SKM-1 (cell line): ENCODE measurements at regions not wholly inside any gene's neighbourhood (a gene's known extent, or its start where the extent isn't known, plus 50 kb on each side); places are given as distances from the start of the nearest gene placed in this dataset.
"Not testable (repeated sequence)": the region's sequence is repeated elsewhere in the genome, so short reads cannot be mapped to it uniquely, and the experiment has no call there.

Experiments
- DNase-seq: peaks from one replicate; lab custom pipeline; 2025; ENCODE audit not compliant: unreplicated experiment; lab: John Stamatoyannopoulos, UW

- DNase-seq, result no peak
Observed at GRCh38 chr1:80629304-80629837, 1171.4 kb upstream of the ADGRL2 start.

DNA sequence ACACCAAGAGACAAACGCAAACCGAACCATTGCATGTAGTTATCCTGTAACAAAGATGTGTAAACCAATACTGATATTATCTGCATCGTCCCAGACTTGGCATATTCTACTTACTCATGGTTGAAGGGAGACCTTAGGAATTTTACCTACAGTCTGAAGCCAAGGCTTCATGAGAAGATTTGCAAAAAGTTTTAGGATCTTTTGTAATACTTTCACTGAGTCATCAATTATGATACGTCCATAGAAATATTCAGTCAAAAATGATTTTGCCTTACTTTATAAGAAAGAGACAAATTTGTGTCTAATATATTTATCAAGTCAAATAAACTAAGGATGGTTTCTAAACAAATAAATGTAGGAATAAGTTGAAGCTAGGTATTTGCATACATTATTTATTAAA, 1176.1 kb upstream of the ADGRL2 start:
- no peak for DNase-seq

GRCh38 chr1:80607064-80607463, 1193.7 kb upstream of the ADGRL2 start:
- no peak for DNase-seq

- no peak for DNase-seq
Observed at GRCh38 chr1:80594013-80594412, 1206.7 kb upstream of the ADGRL2 start.

GRCh38 chr1:80593197-80593596, 1207.5 kb upstream of the ADGRL2 start:
- DNase-seq, result no peak

GRCh38 chr1:80582980-80583379, 1217.8 kb upstream of the ADGRL2 start:
- no peak for DNase-seq

GRCh38 chr1:80579055-80579454, 1221.7 kb upstream of the ADGRL2 start:
- DNase-seq, result no peak

GRCh38 chr1:80566867-80567266, 1233.9 kb upstream of the ADGRL2 start:
- DNase-seq, result no peak

GRCh38 chr1:80566123-80566522, 1234.6 kb upstream of the ADGRL2 start:
- no peak for DNase-seq

GRCh38 chr1:80565406-80565805, 1235.3 kb upstream of the ADGRL2 start:
- no peak for DNase-seq

DNA sequence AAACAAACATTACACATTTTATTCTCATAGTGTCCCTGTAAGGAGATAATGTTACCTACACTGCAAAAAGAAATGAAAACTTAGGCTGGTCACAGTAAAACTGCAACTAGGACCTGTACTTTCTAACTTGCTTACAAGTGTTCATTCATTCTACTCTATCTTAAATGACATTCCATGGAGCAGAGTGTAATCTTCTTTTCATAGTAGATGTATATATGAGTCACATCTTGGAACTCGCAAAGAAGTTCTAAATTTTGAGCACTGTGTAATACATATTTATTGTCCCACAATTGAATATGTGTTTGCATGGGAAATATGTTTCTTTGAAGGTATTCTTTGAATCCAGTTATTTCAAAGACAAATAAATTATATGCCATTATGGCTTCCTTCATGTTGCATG, 1258.5 kb upstream of the ADGRL2 start:
- no peak for DNase-seq

- no peak for DNase-seq
Observed at GRCh38 chr1:80540596-80540995, 1260.1 kb upstream of the ADGRL2 start.

GRCh38 chr1:80540149-80540548, 1260.6 kb upstream of the ADGRL2 start:
- no peak for DNase-seq

- not testable (repeated sequence) for DNase-seq
Observed at GRCh38 chr1:80539298-80539697, 1261.4 kb upstream of the ADGRL2 start.

DNA sequence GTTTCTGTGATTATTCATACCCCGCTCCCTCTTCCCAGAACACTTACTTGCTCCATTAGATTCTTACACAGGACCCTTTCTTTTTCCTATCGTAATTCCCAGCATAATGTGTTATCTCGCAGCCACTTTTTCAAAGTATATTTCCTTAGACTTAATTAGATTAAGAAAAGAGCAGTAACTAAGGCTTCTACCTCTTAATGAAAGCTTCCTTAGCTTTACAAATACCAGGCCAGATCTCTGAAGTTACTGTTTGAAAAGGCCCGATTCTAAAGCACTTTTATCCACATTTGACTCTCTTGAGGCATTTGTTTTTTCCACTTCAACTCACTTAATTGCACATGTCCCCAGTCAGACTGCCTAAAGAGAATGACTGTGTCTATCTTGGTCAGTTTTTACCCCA, 1264.3 kb upstream of the ADGRL2 start:
- DNase-seq, result no peak

DNA sequence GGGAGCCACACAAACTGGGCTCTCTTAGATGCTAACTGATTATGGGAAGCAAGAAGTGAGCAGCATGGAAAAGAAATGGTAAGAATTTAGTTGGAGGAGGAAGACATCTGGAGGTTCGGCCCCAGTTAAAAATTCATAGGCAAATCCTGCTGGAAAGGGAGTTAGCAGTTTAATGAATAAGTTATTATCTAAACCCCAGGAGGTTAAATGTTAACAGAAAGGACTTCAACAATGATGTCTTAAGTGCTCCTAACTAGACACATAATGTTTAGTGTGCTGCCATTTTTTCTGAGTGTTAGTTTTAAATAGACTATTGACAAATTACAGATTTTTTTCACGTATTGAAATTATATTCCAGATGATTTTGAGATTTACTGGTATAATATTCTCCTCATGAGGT, 1265.3 kb upstream of the ADGRL2 start:
- no peak for DNase-seq

- DNase-seq, result no peak
Observed at GRCh38 chr1:80534606-80535360, 1266.0 kb upstream of the ADGRL2 start.

- no peak for DNase-seq
Observed at GRCh38 chr1:80533775-80534334, 1266.9 kb upstream of the ADGRL2 start.

DNA sequence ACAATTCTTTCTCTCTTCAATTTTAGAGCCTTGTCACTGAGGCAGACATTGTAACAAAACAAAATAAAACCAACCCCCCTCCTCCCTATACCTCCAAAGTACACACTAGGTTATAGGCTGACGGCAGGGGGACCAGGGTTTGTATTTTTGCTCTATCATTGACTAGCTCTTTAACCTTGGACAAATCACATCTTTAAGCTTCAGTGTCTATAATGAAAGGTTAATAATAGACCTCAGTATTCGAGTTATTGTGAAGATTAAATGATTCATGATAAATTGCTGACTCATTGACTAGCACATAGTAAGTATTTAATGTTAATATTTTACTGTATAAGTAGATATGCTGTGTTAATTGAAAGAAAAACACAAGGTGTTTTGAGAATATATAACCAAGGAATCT, 1267.6 kb upstream of the ADGRL2 start:
- no peak for DNase-seq

DNA sequence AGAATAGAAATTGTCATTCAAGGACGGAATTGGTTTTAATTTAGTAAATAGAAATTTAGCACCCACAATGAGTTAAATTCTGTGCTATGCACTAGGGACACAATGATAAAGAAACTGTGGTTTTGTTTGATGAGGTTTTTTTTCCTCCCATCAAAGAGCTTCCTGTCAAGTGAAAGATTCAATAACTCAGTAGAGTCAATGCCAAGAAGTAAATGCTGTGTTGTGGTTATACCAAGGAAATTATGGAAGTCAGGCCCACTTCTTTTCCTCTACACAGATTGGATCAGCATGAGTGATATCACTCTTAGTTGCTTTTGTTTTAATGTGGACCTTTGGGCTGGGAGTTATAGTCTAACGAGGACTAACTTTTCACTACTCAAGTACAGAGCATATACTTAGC, 1269.6 kb upstream of the ADGRL2 start:
- no peak for DNase-seq

DNA sequence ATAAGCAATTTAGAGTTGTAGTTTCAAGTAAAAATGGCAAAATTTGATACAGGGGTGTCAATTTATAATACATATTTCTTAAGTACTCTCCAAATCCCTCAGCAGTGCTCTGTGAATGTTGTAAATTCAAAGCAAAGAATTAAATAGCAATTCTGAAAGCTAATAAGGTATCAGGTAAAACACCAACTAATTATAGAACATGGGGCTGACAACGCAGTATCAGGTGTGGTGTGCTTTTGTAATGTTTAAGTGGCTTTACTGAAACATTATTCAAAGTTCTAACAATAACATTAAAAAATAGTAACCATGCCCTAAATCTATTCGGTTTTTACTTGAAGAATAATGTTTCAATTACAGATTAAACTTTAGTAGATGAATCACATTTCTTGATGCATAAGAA, 1271.2 kb upstream of the ADGRL2 start:
- DNase-seq, result no peak

- no peak for DNase-seq
Observed at GRCh38 chr1:80523861-80524260, 1276.9 kb upstream of the ADGRL2 start.

- not testable (repeated sequence) for DNase-seq
Observed at GRCh38 chr1:80523071-80523470, 1277.7 kb upstream of the ADGRL2 start.
